Neural cell (in vitro differentiated cells): ENCODE measurements at regions not wholly inside any gene's neighbourhood (a gene's known extent, or its start where the extent isn't known, plus 50 kb on each side); places are given as distances from the start of the nearest gene placed in this dataset.

Source experiments
- H2AFZ ChIP-seq: fragments of 200-600, 300-800 bp; sonication (generic), shearing (Covaris generic); 2 replicates; pipeline ENCODE4 v1.6.0; 2014; ENCODE audit warnings: low read depth, mild to moderate bottlenecking, antibody characterized with exemption, low read length, moderate library complexity
- H3F3A ChIP-seq: fragments of 200-600 bp; shearing (Covaris generic); 2 replicates; pipeline ENCODE4 v1.6.1; 2016; ENCODE audit warnings: mild to moderate bottlenecking, moderate library complexity, mixed read lengths, antibody characterized with exemption, low read length; ENCODE audit not compliant: insufficient read depth, poor library complexity, severe bottlenecking
- H3K27ac ChIP-seq: fragments of 200-600, 300-800 bp; sonication (generic), shearing (Covaris generic); 2 replicates; pipeline ENCODE4 v1.5.1; 2014; ENCODE audit warnings: mild to moderate bottlenecking, low read length, moderate library complexity
- H3K27me3 ChIP-seq: fragments of 300-800, 200-600 bp; sonication (generic), shearing (Covaris generic); 2 replicates; pipeline ENCODE4 v1.6.0; 2014; ENCODE audit warnings: mild to moderate bottlenecking, low read depth, low read length, moderate library complexity; ENCODE audit not compliant: insufficient read depth
- H3K36me3 ChIP-seq: fragments of 300-800, 200-600 bp; sonication (generic), shearing (Covaris generic); 2 replicates; pipeline ENCODE4 v1.5.1; 2014; ENCODE audit warnings: mild to moderate bottlenecking, antibody characterized with exemption, low read length, moderate library complexity; ENCODE audit not compliant: insufficient read depth
- H3K4me2 ChIP-seq: fragments of 300-800, 200-600 bp; sonication (generic), shearing (Covaris generic); 2 replicates; pipeline ENCODE4 v1.6.0; 2014; ENCODE audit warnings: mild to moderate bottlenecking, low read length
- H3K4me3 ChIP-seq: fragments of 300-800, 200-600 bp; sonication (generic), shearing (Covaris generic); 2 replicates; pipeline ENCODE4 v1.5.1; 2014; ENCODE audit warnings: mild to moderate bottlenecking, low read length, moderate library complexity
- H3K79me2 ChIP-seq: fragments of 200-600 bp; shearing (Covaris generic); replicated peaks from 2 replicates; pipeline ENCODE4 v1.6.0; 2014; ENCODE audit warnings: mild to moderate bottlenecking, low read length, moderate library complexity; ENCODE audit not compliant: insufficient read depth
- H3K9ac ChIP-seq: fragments of 300-800, 200-600 bp; sonication (generic), shearing (Covaris generic); 2 replicates; pipeline ENCODE4 v1.6.1; 2016; ENCODE audit warnings: mild to moderate bottlenecking, low read length, mixed read lengths
- H3K9me2 ChIP-seq: fragments of 200-600 bp; shearing (Covaris generic); 2 replicates; pipeline ENCODE4 v1.6.1; 2016; ENCODE audit warnings: mild to moderate bottlenecking, low read length, mixed read lengths; ENCODE audit not compliant: insufficient read depth
- H3K9me3 ChIP-seq: fragments of 200-600, 300-800 bp; sonication (generic), shearing (Covaris generic); 2 replicates; pipeline ENCODE4 v1.6.1; 2016; ENCODE audit warnings: mild to moderate bottlenecking, mixed run types, low read length, moderate library complexity, mixed read lengths
- H4K20me1 ChIP-seq: fragments of 200-600 bp; shearing (Covaris generic); 2 replicates; pipeline ENCODE4 v1.6.1; 2016; ENCODE audit warnings: mild to moderate bottlenecking, mixed run types; ENCODE audit not compliant: insufficient read depth
- CTCF ChIP-seq: fragments of 450-650 bp; IDR thresholded peaks from 2 replicates; pipeline ENCODE4 v1.5.1; 2014; ENCODE audit warnings: antibody characterized with exemption, mild to moderate bottlenecking, moderate library complexity; ENCODE audit not compliant: poor library complexity, severe bottlenecking
- EP300 ChIP-seq: fragments of 450-650 bp; conservative IDR thresholded peaks from 2 replicates; pipeline ENCODE4 v1.6.1; 2014; ENCODE audit warnings: antibody characterized with exemption, mild to moderate bottlenecking, moderate library complexity; ENCODE audit not compliant: poor library complexity, severe bottlenecking
- EZH2 ChIP-seq: fragments of 200-600, 300-800 bp; shearing (Covaris generic), sonication (generic); IDR thresholded peaks from 2 replicates; pipeline ENCODE4 v1.6.1; 2014; ENCODE audit warnings: antibody characterized with exemption, low read length, borderline replicate concordance, mild to moderate bottlenecking; ENCODE audit not compliant: insufficient read depth, poor library complexity, severe bottlenecking
- MXI1 ChIP-seq: fragments of 450-650 bp; conservative IDR thresholded peaks from 2 replicates; pipeline ENCODE4 v1.6.1; 2014; ENCODE audit warnings: antibody characterized with exemption, mild to moderate bottlenecking; ENCODE audit not compliant: poor library complexity, severe bottlenecking
- POLR2AphosphoS5 ChIP-seq: IDR thresholded peaks from 2 replicates; pipeline ENCODE4 v1.6.1; 2012
- RAD21 ChIP-seq: fragments of 450-650 bp; conservative IDR thresholded peaks from 2 replicates; pipeline ENCODE4 v1.6.1; 2014; ENCODE audit warnings: antibody characterized with exemption, mild to moderate bottlenecking, moderate library complexity
- REST ChIP-seq: IDR thresholded peaks from 2 replicates; pipeline ENCODE4 v1.6.1; 2012; ENCODE audit warnings: borderline replicate concordance
- SMC3 ChIP-seq: fragments of 450-650 bp; conservative IDR thresholded peaks from 2 replicates; pipeline ENCODE4 v1.6.1; 2014; ENCODE audit warnings: antibody characterized with exemption, mild to moderate bottlenecking, moderate library complexity; ENCODE audit not compliant: poor library complexity
- TAF1 ChIP-seq: IDR thresholded peaks from 2 replicates; pipeline ENCODE4 v1.6.1; 2012; ENCODE audit warnings: low read depth

- Histone ChIP-seq H3F3A (no peaks in the 10 kb centered on the region), H4K20me1 (no peaks in the 10 kb centered on the region), H3K4me2 (no peak overlapping the region), H3K79me2 (no peaks in the 10 kb centered on the region), H3K4me3 (no peak overlapping the region), H3K27ac (no peak overlapping the region), H3K9me3 (no peaks in the 10 kb centered on the region), H3K9ac (no peak overlapping the region), H3K9me2 (no peaks in the 10 kb centered on the region), H2AFZ (no peak overlapping the region), H3K36me3 (no peaks in the 10 kb centered on the region), H3K27me3 (no peaks in the 10 kb centered on the region)
- TF ChIP-seq MXI1 (no peak), SMC3 (no peak), POLR2AphosphoS5 (no peak), EP300 (no peak), CTCF (no peak), REST (no peak), TAF1 (no peak), EZH2 (no peak), RAD21 (no peak)
These were observed 235.6 kb downstream of the SCG2 start for GRCh38 chr2:223366566-223366965.

- H3F3A ChIP-seq, result no peaks in the 10 kb centered on the region
- H3K9ac ChIP-seq, result no peak overlapping the region
- TF ChIP-seq POLR2AphosphoS5, result no peak
- TF ChIP-seq EP300, result no peak
- TF ChIP-seq CTCF, result no peak
- TF ChIP-seq SMC3, result no peak
- TF ChIP-seq RAD21, result no peak
- no peak overlapping the region for H3K27ac ChIP-seq
- H2AFZ ChIP-seq, result peak overlapping the region; percentile 18
- H3K9me2 ChIP-seq, result no peaks in the 10 kb centered on the region
- no peak overlapping the region for H3K4me2 ChIP-seq
- no peaks in the 10 kb centered on the region for H3K27me3 ChIP-seq
- H3K79me2 ChIP-seq, result no peaks in the 10 kb centered on the region
- H3K36me3 ChIP-seq, result no peaks in the 10 kb centered on the region
- H4K20me1 ChIP-seq, result no peaks in the 10 kb centered on the region
- H3K9me3 ChIP-seq, result no peaks in the 10 kb centered on the region
- no peak overlapping the region for H3K4me3 ChIP-seq
These were observed 233.7 kb downstream of the SCG2 start for GRCh38 chr2:223368481-223368880.
